SU-DHL-6 (cell line): ENCODE measurements at regions not wholly inside any gene's neighbourhood (a gene's known extent, or its start where the extent isn't known, plus 50 kb on each side); places are given as distances from the start of the nearest gene placed in this dataset.

Experiments used
- H2AFZ ChIP-seq: fragments of 200-600 bp; sonication (generic); 2 replicates; pipeline ENCODE4 v1.6.1; 2014; ENCODE audit warnings: low read depth, mild to moderate bottlenecking, moderate library complexity, mixed read lengths, antibody characterized with exemption, low read length; ENCODE audit not compliant: severe bottlenecking
- H3F3A ChIP-seq: fragments of 200-600 bp; shearing (Covaris generic); 2 replicates; pipeline ENCODE4 v1.6.0; 2016; ENCODE audit warnings: antibody characterized with exemption, mild to moderate bottlenecking; ENCODE audit not compliant: insufficient read depth
- H3K27ac ChIP-seq: fragments of 200-600 bp; sonication (generic); 2 replicates; pipeline ENCODE4 v1.5.1; 2016; ENCODE audit warnings: low read depth, mild to moderate bottlenecking, low read length, moderate library complexity, mixed read lengths
- H3K27me3 ChIP-seq: fragments of 200-600 bp; sonication (generic), shearing (Covaris generic); 2 replicates; pipeline ENCODE4 v1.6.0; 2014; ENCODE audit warnings: mild to moderate bottlenecking, low read length
- H3K36me3 ChIP-seq: fragments of 200-600 bp; sonication (generic); 2 replicates; pipeline ENCODE4 v1.6.1; 2014; ENCODE audit warnings: mild to moderate bottlenecking, low read length, mixed read lengths
- H3K4me2 ChIP-seq: fragments of 300-600, 200-600 bp; shearing (Covaris generic), sonication (generic); 2 replicates; pipeline ENCODE4 v1.6.0; 2014; ENCODE audit warnings: low read length, low read depth, mild to moderate bottlenecking; ENCODE audit not compliant: poor library complexity, severe bottlenecking
- H3K4me3 ChIP-seq: fragments of 200-600 bp; sonication (generic); 2 replicates; pipeline ENCODE4 v1.5.1; 2014; ENCODE audit warnings: antibody characterized with exemption, low read length, mild to moderate bottlenecking, mixed read lengths; ENCODE audit not compliant: insufficient read depth, poor library complexity, severe bottlenecking
- H3K79me2 ChIP-seq: fragments of 200-600 bp; sonication (generic); 2 replicates; pipeline ENCODE4 v1.6.1; 2014; ENCODE audit warnings: mild to moderate bottlenecking, low read length, moderate library complexity; ENCODE audit not compliant: insufficient read depth
- H3K9ac ChIP-seq: fragments of 200-600 bp; sonication (generic); 2 replicates; pipeline ENCODE4 v1.7.0; 2014; ENCODE audit warnings: mild to moderate bottlenecking, low read length
- H3K9me2 ChIP-seq: fragments of 200-600 bp; sonication (generic); replicated peaks from 2 replicates; pipeline ENCODE4 v1.6.1; 2014; ENCODE audit warnings: low read length; ENCODE audit not compliant: insufficient read depth
- H3K9me3 ChIP-seq: fragments of 200-600 bp; sonication (generic); 2 replicates; pipeline ENCODE4 v1.6.1; 2014; ENCODE audit warnings: low read length, mixed read lengths; ENCODE audit not compliant: insufficient read depth
- H4K20me1 ChIP-seq: fragments of 200-600 bp; sonication (generic); 2 replicates; pipeline ENCODE4 v1.6.1; 2014; ENCODE audit warnings: low read depth, mild to moderate bottlenecking, antibody characterized with exemption, low read length, moderate library complexity, mixed read lengths
- EZH2phosphoT487 ChIP-seq: fragments of 200-600 bp; sonication (generic), shearing (Covaris generic); conservative IDR thresholded peaks from 2 replicates; pipeline ENCODE4 v1.6.1; 2018; ENCODE audit warnings: mild to moderate bottlenecking, antibody characterized with exemption, low read length, moderate library complexity, mixed read lengths
- TF ChIP-seq, protein P1 (sequence below): fragments of 200-600 bp; sonication (generic); IDR thresholded peaks from one replicate; pipeline ENCODE4 v1.5.1; 2017; ENCODE audit warnings: antibody characterized with exemption, mild to moderate bottlenecking, low read length, moderate library complexity; ENCODE audit not compliant: insufficient read depth, poor library complexity, severe bottlenecking

DNA sequence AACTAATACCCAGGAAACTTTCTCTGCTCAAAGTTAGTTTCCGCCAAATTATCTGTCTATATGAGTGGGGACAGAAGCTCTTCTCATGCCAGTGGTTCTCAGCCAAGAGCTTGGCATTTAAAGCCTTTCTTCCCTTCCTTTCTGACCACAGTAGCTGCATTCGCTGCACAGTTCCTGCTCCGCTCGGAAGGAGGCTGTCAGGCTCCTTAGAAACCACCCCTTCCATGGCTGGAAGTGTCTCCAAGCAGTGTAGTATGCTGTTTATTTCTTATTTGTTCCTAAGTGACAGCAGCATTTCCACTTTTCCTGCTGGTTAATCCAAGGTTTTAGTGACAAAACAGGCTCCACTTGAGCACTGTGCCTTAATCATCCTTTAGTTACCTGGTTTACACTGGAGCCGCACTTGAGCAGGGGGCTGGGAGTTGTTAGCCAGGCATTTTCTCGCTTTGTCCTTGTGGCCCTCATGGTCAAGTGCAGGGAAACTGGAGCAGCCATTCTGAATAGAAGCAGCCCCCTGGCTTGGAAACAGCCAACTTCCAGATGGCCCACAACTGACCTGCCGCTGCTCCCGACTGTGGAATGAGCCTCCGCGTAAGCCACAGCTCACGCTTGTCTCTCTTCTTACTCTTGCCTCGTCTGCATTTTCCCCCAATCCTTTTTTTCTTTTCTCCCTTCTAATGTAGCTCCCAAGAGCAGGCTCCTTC, 739.4 kb upstream of the TENM3 start:
- H3K4me2 ChIP-seq, result no peak overlapping the region
- no peaks in the 10 kb centered on the region for H3K9me2 ChIP-seq
- no peaks in the 10 kb centered on the region for H3K27me3 ChIP-seq
- no peak overlapping the region for H3K4me3 ChIP-seq
- no peaks in the 10 kb centered on the region for H4K20me1 ChIP-seq
- no peaks in the 10 kb centered on the region for H3K79me2 ChIP-seq
- TF ChIP-seq EZH2phosphoT487, result no peak
- TF ChIP-seq, protein P1, sequence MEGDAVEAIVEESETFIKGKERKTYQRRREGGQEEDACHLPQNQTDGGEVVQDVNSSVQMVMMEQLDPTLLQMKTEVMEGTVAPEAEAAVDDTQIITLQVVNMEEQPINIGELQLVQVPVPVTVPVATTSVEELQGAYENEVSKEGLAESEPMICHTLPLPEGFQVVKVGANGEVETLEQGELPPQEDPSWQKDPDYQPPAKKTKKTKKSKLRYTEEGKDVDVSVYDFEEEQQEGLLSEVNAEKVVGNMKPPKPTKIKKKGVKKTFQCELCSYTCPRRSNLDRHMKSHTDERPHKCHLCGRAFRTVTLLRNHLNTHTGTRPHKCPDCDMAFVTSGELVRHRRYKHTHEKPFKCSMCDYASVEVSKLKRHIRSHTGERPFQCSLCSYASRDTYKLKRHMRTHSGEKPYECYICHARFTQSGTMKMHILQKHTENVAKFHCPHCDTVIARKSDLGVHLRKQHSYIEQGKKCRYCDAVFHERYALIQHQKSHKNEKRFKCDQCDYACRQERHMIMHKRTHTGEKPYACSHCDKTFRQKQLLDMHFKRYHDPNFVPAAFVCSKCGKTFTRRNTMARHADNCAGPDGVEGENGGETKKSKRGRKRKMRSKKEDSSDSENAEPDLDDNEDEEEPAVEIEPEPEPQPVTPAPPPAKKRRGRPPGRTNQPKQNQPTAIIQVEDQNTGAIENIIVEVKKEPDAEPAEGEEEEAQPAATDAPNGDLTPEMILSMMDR, result no peak
- H3K9me3 ChIP-seq, result no peaks in the 10 kb centered on the region
- H2AFZ ChIP-seq, result no peak overlapping the region
- no peaks in the 10 kb centered on the region for H3F3A ChIP-seq
- H3K9ac ChIP-seq, result no peak overlapping the region
- H3K36me3 ChIP-seq, result no peaks in the 10 kb centered on the region
- H3K27ac ChIP-seq, result no peak overlapping the region

DNA sequence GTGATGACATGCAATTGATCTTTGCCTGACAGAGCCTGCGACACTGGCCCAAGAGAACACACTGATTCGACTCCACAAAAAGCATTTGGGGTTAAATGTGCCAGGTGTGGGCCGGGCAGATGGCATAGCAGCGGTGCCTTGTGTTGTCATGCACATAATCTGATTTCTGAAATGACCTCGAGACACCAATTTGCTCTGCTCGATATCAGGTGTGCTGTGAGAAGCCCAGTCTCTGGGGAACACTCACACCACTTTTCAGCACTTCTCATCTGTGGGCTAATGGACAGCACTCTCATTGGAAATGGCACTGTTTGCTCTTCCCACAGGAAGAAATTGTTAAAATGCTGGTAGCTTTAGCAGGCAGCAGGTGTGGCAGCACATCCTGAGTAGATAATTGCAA, 738.3 kb upstream of the TENM3 start:
- Histone ChIP-seq H3K9me3 (no peaks in the 10 kb centered on the region), H3K27me3 (no peaks in the 10 kb centered on the region), H3K9ac (no peak overlapping the region), H3K9me2 (no peaks in the 10 kb centered on the region), H3K36me3 (no peaks in the 10 kb centered on the region), H3F3A (no peaks in the 10 kb centered on the region), H3K4me2 (no peak overlapping the region), H3K4me3 (no peak overlapping the region), H3K27ac (no peak overlapping the region), H3K79me2 (no peaks in the 10 kb centered on the region), H2AFZ (no peak overlapping the region), H4K20me1 (no peaks in the 10 kb centered on the region)
- TF ChIP-seq, protein P1, result no peak
- TF ChIP-seq EZH2phosphoT487, result no peak

DNA sequence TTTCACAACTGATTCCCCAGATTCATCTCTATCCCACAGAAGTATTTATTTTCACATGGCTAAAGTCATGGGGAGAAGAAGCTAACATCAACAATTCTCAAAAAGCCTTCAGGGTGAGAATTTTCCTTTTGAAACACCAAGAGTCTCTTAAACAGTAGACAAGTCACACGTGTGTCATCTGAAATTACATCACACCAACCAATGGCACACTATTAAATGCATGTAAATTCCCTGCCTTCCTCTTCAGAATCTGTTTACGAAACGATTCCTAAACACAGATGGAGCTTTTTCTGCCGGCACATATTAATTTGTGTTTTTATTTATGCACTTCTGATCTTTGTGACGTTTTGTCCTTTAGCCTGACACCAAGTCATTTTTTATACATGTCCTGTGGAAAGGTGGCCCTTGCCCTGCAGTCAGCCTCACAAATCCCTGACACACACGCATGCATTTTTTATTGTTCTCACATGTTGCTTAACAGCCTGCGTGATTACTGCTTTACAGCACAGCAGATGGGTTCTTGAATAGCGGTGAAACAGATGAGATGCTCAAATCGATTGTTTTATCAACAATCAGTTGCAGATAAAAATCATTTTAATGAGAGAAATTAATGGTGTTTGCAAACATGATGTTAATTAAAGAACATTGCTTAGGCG, 735.9 kb upstream of the TENM3 start:
- Histone ChIP-seq H3F3A (no peaks in the 10 kb centered on the region), H3K79me2 (no peaks in the 10 kb centered on the region), H3K27me3 (no peaks in the 10 kb centered on the region), H4K20me1 (no peaks in the 10 kb centered on the region), H3K9me2 (no peaks in the 10 kb centered on the region), H3K4me2 (no peak overlapping the region), H2AFZ (no peak overlapping the region), H3K36me3 (no peaks in the 10 kb centered on the region), H3K9me3 (no peaks in the 10 kb centered on the region), H3K4me3 (no peak overlapping the region), H3K27ac (no peak overlapping the region), H3K9ac (no peak overlapping the region)
- TF ChIP-seq, protein P1, result no peak
- no peak for TF ChIP-seq EZH2phosphoT487
